K562 (cell line): ENCODE measurements at regions not wholly inside any gene's neighbourhood (a gene's known extent, or its start where the extent isn't known, plus 50 kb on each side); places are given as distances from the start of the nearest gene placed in this dataset.

Experiments
- ATAC-seq: fragments of 200-7000 bp; cut with Tn5 transposase; 3 replicates; pipeline ENCODE4 v1.9.1; 2020; ENCODE audit warnings: moderate library complexity
- BruUV-seq: library from RNA; stranded (reverse); fragments of 400-500 nt; replicated peaks from 2 replicates; lab custom pipeline; 2021; lab: Mats Ljungman, UMichigan
- CTCF ChIA-PET: fragments of 300-600 bp; formaldehyde crosslinking; extraction: SDS; loops from one replicate; lab custom pipeline; 2021; ENCODE audit warnings: low intra/inter-chr PET ratio; lab: Yijun Ruan, JAX
- POLR2A ChIA-PET: fragments of 300-600, 350-650 bp; sonication (Branson Sonifier 250); formaldehyde crosslinking; extraction: SDS; loops from one replicate; lab custom pipeline; 2021; ENCODE audit warnings: antibody characterized with exemption, inconsistent platforms; lab: Yijun Ruan, JAX
- DNase-seq, 4 experiments: peaks; one replicate each; pipeline versions ENCODE4 v3.0.0 to v3.0.0-alpha.2; 2011 to 2018; ENCODE audit warnings: low spot score in 3 of 4, mixed read lengths in 3 of 4; ENCODE audit errors: extremely low read depth in 1 of 4
- FAIRE-seq: peaks from 2 replicates; lab custom pipeline; 2011; peaks lifted over from hg19 to GRCh38; lab: Jason Lieb, UNC
- H2AFZ ChIP-seq: 2 replicates; pipeline ENCODE4 v1.6.0; 2011; ENCODE audit warnings: low read depth, low read length, control low read depth, inconsistent platforms
- H3K27ac ChIP-seq: fragments of 200-600 bp; 3 replicates; pipeline ENCODE4 v1.8.0; 2011; ENCODE audit warnings: low read depth, mild to moderate bottlenecking, control low read depth, inconsistent platforms, low read length, moderate library complexity, mixed read lengths; ENCODE audit errors: extremely low read depth
- H3K27me3 ChIP-seq, 2 experiments: fragments of 300-600 bp in 1 of 2; 2 replicates in 1 of 2; 3 replicates in 1 of 2; pipeline versions ENCODE4 v1.6.0 to v1.8.0; 2011; ENCODE audit warnings: inconsistent platforms in 2 of 2, low read length in 2 of 2, mild to moderate bottlenecking in 1 of 2, mixed read lengths in 1 of 2, moderate library complexity in 1 of 2; ENCODE audit not compliant: control insufficient read depth in 2 of 2, insufficient read depth in 2 of 2
- H3K36me3 ChIP-seq: fragments of 300-600 bp; 3 replicates; pipeline ENCODE4 v1.8.0; 2011; ENCODE audit warnings: mild to moderate bottlenecking, low read length, inconsistent platforms; ENCODE audit not compliant: control insufficient read depth, insufficient read depth
- H3K4me1 ChIP-seq, 2 experiments: fragments of 200-600 bp in 1 of 2; replicated peaks in 1 of 2; 2 replicates in 1 of 2; 3 replicates in 1 of 2; pipeline versions ENCODE4 v1.5.1 to v1.8.0; 2011; ENCODE audit warnings: inconsistent platforms in 2 of 2, low read length in 2 of 2, mild to moderate bottlenecking in 1 of 2, mixed read lengths in 1 of 2, moderate library complexity in 1 of 2; ENCODE audit not compliant: control insufficient read depth in 2 of 2, insufficient read depth in 2 of 2
- H3K4me2 ChIP-seq: 2 replicates; pipeline ENCODE4 v1.6.1; 2011; ENCODE audit warnings: low read length, control low read depth, inconsistent platforms, mixed read lengths; ENCODE audit not compliant: insufficient read depth
- H3K4me3 ChIP-seq: fragments of 200-600 bp; sonication (generic), shearing (Covaris generic); 2 replicates; pipeline ENCODE4 v1.5.1; 2016; ENCODE audit warnings: control low read depth, inconsistent platforms
- H3K79me2 ChIP-seq: fragments of 200-600 bp; 3 replicates; pipeline ENCODE4 v1.8.0; 2011; ENCODE audit warnings: low read length, inconsistent platforms; ENCODE audit not compliant: control insufficient read depth, insufficient read depth
- H3K9ac ChIP-seq, 2 experiments: 2 replicates each; pipeline versions ENCODE4 v1.6.0 to v1.6.1; 2011; ENCODE audit warnings: low read depth in 2 of 2, low read length in 2 of 2, control low read depth in 1 of 2, inconsistent platforms in 1 of 2, mild to moderate bottlenecking in 1 of 2, mixed read lengths in 1 of 2; ENCODE audit not compliant: insufficient read depth in 1 of 2
- H3K9me1 ChIP-seq: one replicate; pipeline ENCODE4 v1.6.0; 2011; ENCODE audit warnings: inconsistent platforms, mild to moderate bottlenecking, low read length, moderate library complexity; ENCODE audit not compliant: control insufficient read depth, insufficient read depth
- H3K9me3 ChIP-seq: replicated peaks from 2 replicates; pipeline ENCODE4 v1.5.1; 2011; ENCODE audit warnings: low read depth, low read length, inconsistent platforms; ENCODE audit not compliant: control insufficient read depth, insufficient read depth
- H4K20me1 ChIP-seq: replicated peaks from 2 replicates; pipeline ENCODE4 v1.6.1; 2011; ENCODE audit warnings: low read length, inconsistent platforms, mixed read lengths; ENCODE audit not compliant: control insufficient read depth, insufficient read depth
- ELF2 ChIP-seq: fragments of 250-450 bp; sonication (Bioruptor Pico); IDR thresholded peaks from 2 replicates; pipeline ENCODE4 v1.5.0; 2021; ENCODE audit warnings: mild to moderate bottlenecking
- MXI1 ChIP-seq: IDR thresholded peaks from 2 replicates; pipeline ENCODE4 v1.6.1; 2011; ENCODE audit warnings: low read depth, mild to moderate bottlenecking, improper control_type of control experiment, low read length
- PTTG1 ChIP-seq: fragments of 450-650 bp; IDR thresholded peaks from 2 replicates; pipeline ENCODE4 v1.6.1; 2016; ENCODE audit warnings: low read depth, mild to moderate bottlenecking, missing genetic modification characterization, missing compliant biosample characterization
- RAD51 ChIP-seq: fragments of 450-650 bp; IDR thresholded peaks from 2 replicates; pipeline ENCODE4 v1.7.1; 2016; ENCODE audit warnings: low read depth, mild to moderate bottlenecking, borderline replicate concordance
- SMARCA5 ChIP-seq: fragments of 450-650 bp; IDR thresholded peaks from 2 replicates; pipeline ENCODE4 v1.6.1; 2016
- ZNF282 ChIP-seq: sonication (generic); formaldehyde crosslinking; IDR thresholded peaks from 2 replicates; pipeline ENCODE4 v1.8.1; 2023; ENCODE audit warnings: missing genetic modification reagents
- ZNF444 ChIP-seq: fragments of 250-450 bp; sonication (Bioruptor Pico); IDR thresholded peaks from 2 replicates; pipeline ENCODE4 v1.4.0; 2020; ENCODE audit warnings: mild to moderate bottlenecking, moderate library complexity
- whole genome bisulfite sequencing: fragments of 100-300 bp; shearing (Covaris generic); methylation state at CpG from one replicate; pipeline ENCODE4 v1.1.6; 2016; ENCODE audit warnings: low coverage, mixed read lengths; ENCODE audit not compliant: insufficient coverage; ENCODE audit errors: missing lambda C conversion rate; 5-methylcytosine and 5-hydroxymethylcytosine counted together
- in situ Hi-C: fragments of 300-500 bp; cut with MboI; formaldehyde crosslinking; loops from 4 replicates; pipeline ENCODE4 v1.15.0; 2018; ENCODE audit warnings: inconsistent platforms, mixed read lengths
- intact Hi-C: fragments of 100-400 bp; cut with micrococcal nuclease; formaldehyde crosslinking; loops from 2 replicates; pipeline ENCODE4 v1.14.2; 2022
- TF ChIP-seq, protein P1 (sequence below): fragments of 200-800 bp; sonication (Bioruptor generic); IDR thresholded peaks from 2 replicates; pipeline ENCODE4 v1.6.1; 2017; ENCODE audit warnings: missing genetic modification characterization, missing compliant biosample characterization
- TF ChIP-seq, protein P2 (sequence below): sonication (generic); formaldehyde crosslinking; IDR thresholded peaks from 2 replicates; pipeline ENCODE4 v1.8.1; 2022; ENCODE audit warnings: missing genetic modification reagents

DNA sequence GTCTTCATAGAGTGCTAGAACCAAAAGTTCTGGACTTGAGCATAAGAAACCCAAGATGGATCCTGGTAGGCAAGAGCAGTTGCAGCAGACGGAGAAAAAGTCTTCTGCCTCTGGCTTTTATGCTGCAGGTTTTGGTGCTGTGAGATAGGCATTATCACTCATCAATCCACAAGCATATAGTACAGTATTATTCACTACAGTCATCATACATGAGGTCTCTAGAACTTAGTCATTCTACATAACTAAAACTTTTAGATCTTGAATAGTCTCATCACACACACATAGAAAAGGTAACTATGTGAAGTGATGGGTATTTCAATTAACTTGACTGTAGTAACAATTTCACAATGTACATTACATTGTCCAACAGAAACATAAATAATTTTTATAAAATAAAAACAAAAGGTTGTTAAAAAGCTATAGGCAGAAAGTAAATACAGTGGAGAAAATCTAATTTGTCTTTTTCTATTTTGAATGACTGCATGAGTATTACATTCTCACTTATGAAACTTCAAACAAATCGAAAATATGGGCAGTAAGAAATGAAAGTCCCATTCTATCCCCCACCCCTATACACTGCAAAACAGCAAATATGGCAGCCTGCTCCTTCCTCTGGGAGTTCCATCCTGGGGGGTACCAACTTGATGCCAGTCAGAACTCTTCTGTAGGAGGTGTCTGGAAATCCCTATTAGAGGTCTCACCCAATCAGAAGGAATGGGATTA is 534.3 kb upstream of the ACVR2A start (continued):
- no peak for TF ChIP-seq ZNF444
- TF ChIP-seq SMARCA5 = no peak
- TF ChIP-seq, protein P1, sequence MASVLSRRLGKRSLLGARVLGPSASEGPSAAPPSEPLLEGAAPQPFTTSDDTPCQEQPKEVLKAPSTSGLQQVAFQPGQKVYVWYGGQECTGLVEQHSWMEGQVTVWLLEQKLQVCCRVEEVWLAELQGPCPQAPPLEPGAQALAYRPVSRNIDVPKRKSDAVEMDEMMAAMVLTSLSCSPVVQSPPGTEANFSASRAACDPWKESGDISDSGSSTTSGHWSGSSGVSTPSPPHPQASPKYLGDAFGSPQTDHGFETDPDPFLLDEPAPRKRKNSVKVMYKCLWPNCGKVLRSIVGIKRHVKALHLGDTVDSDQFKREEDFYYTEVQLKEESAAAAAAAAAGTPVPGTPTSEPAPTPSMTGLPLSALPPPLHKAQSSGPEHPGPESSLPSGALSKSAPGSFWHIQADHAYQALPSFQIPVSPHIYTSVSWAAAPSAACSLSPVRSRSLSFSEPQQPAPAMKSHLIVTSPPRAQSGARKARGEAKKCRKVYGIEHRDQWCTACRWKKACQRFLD (CRISPR knock-in tag) = no peak
- no peak for TF ChIP-seq MXI1
- no peak for TF ChIP-seq RAD51
- no peak for TF ChIP-seq ZNF282 (CRISPR knock-in tag)

DNA sequence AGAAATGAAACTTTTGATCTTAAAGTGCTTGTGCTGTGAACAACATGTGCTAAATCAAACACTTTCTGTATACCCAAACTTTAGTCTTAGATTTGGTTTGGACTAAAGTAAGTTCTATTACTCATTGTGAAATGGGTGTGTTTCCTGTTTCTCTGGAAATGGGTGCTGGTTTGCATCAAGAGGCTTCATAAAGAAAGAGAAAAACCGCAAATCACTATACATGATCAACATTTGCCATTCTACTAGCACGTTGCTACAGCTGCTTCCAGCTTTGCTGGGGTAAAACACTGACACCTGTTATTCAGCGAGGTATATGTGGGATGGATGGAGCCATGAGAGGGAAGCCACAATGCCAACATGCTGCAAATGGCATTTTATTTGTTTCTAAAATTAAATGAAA is 547.0 kb upstream of the ACVR2A start:
- no peak overlapping the region for H2AFZ ChIP-seq
- no peaks in the 10 kb centered on the region for H3K9me3 ChIP-seq
- H3K4me3 ChIP-seq = no peak overlapping the region
- no peak overlapping the region for H3K9ac ChIP-seq
- BruUV-seq = no TSS peak
- H3K27ac ChIP-seq = no peak overlapping the region
- H4K20me1 ChIP-seq = no peaks in the 10 kb centered on the region
- H3K36me3 ChIP-seq = no peaks in the 10 kb centered on the region
- DNase-seq (no peak), FAIRE-seq (no peak), ATAC-seq (no peak)
- no peak for TF ChIP-seq PTTG1 (tag)
- no peak for TF ChIP-seq ELF2
- TF ChIP-seq, protein P2, sequence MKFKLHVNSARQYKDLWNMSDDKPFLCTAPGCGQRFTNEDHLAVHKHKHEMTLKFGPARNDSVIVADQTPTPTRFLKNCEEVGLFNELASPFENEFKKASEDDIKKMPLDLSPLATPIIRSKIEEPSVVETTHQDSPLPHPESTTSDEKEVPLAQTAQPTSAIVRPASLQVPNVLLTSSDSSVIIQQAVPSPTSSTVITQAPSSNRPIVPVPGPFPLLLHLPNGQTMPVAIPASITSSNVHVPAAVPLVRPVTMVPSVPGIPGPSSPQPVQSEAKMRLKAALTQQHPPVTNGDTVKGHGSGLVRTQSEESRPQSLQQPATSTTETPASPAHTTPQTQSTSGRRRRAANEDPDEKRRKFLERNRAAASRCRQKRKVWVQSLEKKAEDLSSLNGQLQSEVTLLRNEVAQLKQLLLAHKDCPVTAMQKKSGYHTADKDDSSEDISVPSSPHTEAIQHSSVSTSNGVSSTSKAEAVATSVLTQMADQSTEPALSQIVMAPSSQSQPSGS (CRISPR knock-in tag) = no peak
- no peaks in the 10 kb centered on the region for H3K4me1 ChIP-seq
- intact Hi-C loops (no loop called here), in situ Hi-C loops (no loop called here)
- H3K9me1 ChIP-seq = no peaks in the 10 kb centered on the region
- ChIA-PET POLR2A (no interaction called here), CTCF (no interaction called here)
- no peaks in the 10 kb centered on the region for H3K27me3 ChIP-seq
- 0% methylated on average over 3 of the region's 3 CpGs for WGBS
- H3K4me2 ChIP-seq = no peak overlapping the region
- no peaks in the 10 kb centered on the region for H3K79me2 ChIP-seq
